Activated B cell treated with CpG ODN at 0.5 μM for 24 hours (primary cell): ENCODE measurements at regions not wholly inside any gene's neighbourhood (a gene's known extent, or its start where the extent isn't known, plus 50 kb on each side); places are given as distances from the start of the nearest gene placed in this dataset.
"Not testable (repeated sequence)": the region's sequence is repeated elsewhere in the genome, so short reads cannot be mapped to it uniquely, and the experiment has no call there.

ENCODE experiments used
- ATAC-seq: fragments of 200-7000 bp; cut with Tn5 transposase; one replicate; pipeline ENCODE4 v1.10.0; 2021; ENCODE audit warnings: low read depth, mild to moderate bottlenecking, moderate library complexity
- CTCF ChIA-PET: fragments of 350-600 bp; sonication (Branson Sonifier 250); formaldehyde crosslinking; loops from one replicate; lab custom pipeline; 2021; ENCODE audit warnings: antibody characterized with exemption; lab: Charles Lee
- POLR2A ChIA-PET: fragments of 350-600 bp; sonication (Branson Sonifier 250); formaldehyde crosslinking; loops from one replicate; lab custom pipeline; 2021; ENCODE audit warnings: antibody characterized with exemption; lab: Charles Lee
- DNase-seq: peaks from one replicate; pipeline ENCODE4 v3.0.0; 2022
- H3K27ac Mint-ChIP-seq: one replicate; pipeline ENCODE4 v1.8.0; 2020; ENCODE audit warnings: mixed read lengths
- H3K27me3 Mint-ChIP-seq: one replicate; pipeline ENCODE4 v1.8.0; 2021; ENCODE audit warnings: mixed read lengths
- H3K36me3 Mint-ChIP-seq: one replicate; pipeline ENCODE4 v1.8.0; 2021; ENCODE audit warnings: low read depth, mixed read lengths
- H3K4me1 Mint-ChIP-seq: one replicate; pipeline ENCODE4 v1.8.0; 2021; ENCODE audit warnings: mixed read lengths
- H3K4me3 Mint-ChIP-seq: one replicate; pipeline ENCODE4 v1.8.0; 2020; ENCODE audit warnings: mild to moderate bottlenecking, mixed read lengths
- H3K9me3 Mint-ChIP-seq: one replicate; pipeline ENCODE4 v1.8.0; 2020; ENCODE audit warnings: mixed read lengths
- intact Hi-C: fragments of 100-400 bp; cut with micrococcal nuclease; formaldehyde crosslinking; loops from one replicate; pipeline ENCODE4 v1.15.1; 2024
- TF ChIP-seq, protein P1 (sequence below): fragments of 200-600 bp; IDR thresholded peaks from one replicate; pipeline ENCODE4 v1.8.0; 2022; ENCODE audit warnings: antibody characterized with exemption, mild to moderate bottlenecking

DNA sequence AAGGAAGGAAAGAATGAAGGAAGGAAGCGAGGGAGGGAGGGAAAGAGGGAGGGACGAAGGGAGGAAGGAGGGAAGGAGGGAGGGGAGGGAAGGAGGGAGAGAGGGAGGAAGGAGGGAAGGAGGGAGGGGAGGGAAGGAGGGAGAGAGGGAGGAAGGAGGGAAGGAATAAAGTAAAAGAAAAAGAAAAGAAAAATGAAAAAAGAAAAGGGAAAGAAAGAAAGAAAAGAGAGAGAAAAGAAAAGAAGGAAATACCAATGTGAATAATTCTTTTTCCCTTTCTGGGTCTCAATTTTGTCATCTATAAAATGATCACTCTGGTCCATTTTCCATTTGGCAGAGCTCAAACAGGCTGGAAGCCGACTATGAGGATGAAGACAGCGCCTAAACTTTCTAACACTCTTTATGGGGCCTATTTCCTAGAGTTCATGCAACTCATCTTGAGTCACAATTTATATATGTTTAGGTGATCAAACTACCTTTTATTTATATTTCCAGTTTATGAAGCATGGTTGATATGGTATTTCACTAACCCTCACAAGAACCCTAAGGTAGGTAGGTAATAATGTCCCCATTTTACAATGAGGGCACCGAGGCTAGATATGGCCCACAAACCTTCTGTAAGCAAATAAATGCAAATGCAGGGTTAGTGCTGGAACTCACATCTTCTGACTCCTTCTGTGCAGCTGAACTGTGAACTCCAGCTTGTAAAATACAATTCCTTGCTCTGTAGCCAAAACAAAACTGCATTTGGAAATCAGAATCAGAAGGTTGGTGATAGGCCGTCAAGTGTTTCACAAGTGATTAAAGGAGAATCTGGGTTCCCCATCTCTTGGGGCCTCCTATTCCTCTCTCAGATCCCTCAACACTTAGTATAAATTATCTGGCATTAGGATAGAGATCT, 434.3 kb downstream of the ETS1 start:
- no peak for DNase-seq
- Mint-ChIP-seq H3K27me3 (peaks cover 22% of the 10 kb centered on the region), H3K27ac (no peak overlapping the region), H3K4me3 (no peak overlapping the region), H3K9me3 (no peaks in the 10 kb centered on the region), H3K36me3 (no peaks in the 10 kb centered on the region), H3K4me1 (no peaks in the 10 kb centered on the region)
- no peak for ATAC-seq
- intact Hi-C loops, result no loop called here
- POLR2A ChIA-PET, result no interaction called here
- TF ChIP-seq, protein P1, sequence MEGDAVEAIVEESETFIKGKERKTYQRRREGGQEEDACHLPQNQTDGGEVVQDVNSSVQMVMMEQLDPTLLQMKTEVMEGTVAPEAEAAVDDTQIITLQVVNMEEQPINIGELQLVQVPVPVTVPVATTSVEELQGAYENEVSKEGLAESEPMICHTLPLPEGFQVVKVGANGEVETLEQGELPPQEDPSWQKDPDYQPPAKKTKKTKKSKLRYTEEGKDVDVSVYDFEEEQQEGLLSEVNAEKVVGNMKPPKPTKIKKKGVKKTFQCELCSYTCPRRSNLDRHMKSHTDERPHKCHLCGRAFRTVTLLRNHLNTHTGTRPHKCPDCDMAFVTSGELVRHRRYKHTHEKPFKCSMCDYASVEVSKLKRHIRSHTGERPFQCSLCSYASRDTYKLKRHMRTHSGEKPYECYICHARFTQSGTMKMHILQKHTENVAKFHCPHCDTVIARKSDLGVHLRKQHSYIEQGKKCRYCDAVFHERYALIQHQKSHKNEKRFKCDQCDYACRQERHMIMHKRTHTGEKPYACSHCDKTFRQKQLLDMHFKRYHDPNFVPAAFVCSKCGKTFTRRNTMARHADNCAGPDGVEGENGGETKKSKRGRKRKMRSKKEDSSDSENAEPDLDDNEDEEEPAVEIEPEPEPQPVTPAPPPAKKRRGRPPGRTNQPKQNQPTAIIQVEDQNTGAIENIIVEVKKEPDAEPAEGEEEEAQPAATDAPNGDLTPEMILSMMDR, result no peak
- CTCF ChIA-PET, result no interaction called here

DNA sequence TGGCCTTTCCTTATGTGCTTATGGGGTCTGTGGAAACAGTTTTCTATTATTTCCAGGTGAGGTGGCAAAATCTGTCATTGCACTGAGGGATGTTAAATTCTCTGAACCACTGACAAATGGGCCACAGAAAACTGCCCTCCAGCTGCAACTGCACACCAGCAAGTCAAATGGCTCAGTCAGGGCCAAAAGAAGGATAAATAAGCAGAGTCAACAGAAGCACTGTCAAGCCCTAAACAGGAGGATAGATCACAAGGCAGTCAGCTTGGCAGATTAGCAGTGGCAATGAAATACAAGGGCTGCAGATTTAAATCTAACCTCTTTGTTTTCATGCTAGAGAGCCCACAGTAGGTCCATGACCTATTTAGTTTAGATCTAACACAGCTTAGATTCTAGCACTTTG, 435.6 kb downstream of the ETS1 start:
- DNase-seq (no peak), ATAC-seq (no peak)
- H3K27me3 Mint-ChIP-seq, result peaks cover 17% of the 10 kb centered on the region
- intact Hi-C loops, result no loop called here
- no peak overlapping the region for H3K4me3 Mint-ChIP-seq
- H3K9me3 Mint-ChIP-seq, result no peaks in the 10 kb centered on the region
- no peaks in the 10 kb centered on the region for H3K36me3 Mint-ChIP-seq
- POLR2A ChIA-PET, result interaction anchor here (0.7 kb wide), 1 partner anchor 768 kb away, joined by 6 read pairs; no protein-coding TSS in a partner anchor
- CTCF ChIA-PET, result interaction anchor here (1.4 to 1.8 kb wide), 2 partner anchors 9 to 805 kb away, joined by 6 to 7 read pairs; no protein-coding TSS in a partner anchor
- no peak overlapping the region for H3K27ac Mint-ChIP-seq
- H3K4me1 Mint-ChIP-seq, result no peaks in the 10 kb centered on the region
- TF ChIP-seq, protein P1, result no peak

DNA sequence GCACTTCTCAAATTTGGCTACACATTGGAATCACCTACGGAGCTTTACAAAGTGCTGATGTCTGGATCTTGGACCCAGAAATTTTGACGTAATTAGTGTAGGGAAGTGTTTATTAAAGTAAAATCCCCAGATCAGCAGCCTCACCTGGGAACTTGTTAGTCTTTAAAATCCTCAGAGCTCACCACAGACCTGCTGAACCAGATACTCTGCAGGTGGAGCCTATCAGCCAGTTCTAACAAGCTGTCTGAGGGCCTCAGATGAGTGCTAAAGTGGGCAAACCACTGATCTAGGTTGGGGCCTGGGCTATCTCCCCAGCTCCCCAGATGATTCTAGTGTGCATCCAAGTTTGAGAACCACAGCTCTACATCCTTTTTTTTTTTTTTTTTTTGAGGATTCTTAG, 436.0 kb downstream of the ETS1 start:
- Mint-ChIP-seq H3K27ac (no peak overlapping the region), H3K4me1 (no peaks in the 10 kb centered on the region), H3K9me3 (no peaks in the 10 kb centered on the region), H3K27me3 (peaks cover 16% of the 10 kb centered on the region), H3K4me3 (no peak overlapping the region), H3K36me3 (no peaks in the 10 kb centered on the region)
- intact Hi-C loops, result no loop called here
- DNase-seq (no peak), ATAC-seq (no peak)
- ChIA-PET CTCF (interaction anchor here (1.4 to 1.8 kb wide), 2 partner anchors 10 to 805 kb away, joined by 6 to 7 read pairs; no protein-coding TSS in a partner anchor), POLR2A (interaction anchor here (0.7 kb wide), 1 partner anchor 768 kb away, joined by 6 read pairs; no protein-coding TSS in a partner anchor)
- TF ChIP-seq, protein P1, result no peak

DNA sequence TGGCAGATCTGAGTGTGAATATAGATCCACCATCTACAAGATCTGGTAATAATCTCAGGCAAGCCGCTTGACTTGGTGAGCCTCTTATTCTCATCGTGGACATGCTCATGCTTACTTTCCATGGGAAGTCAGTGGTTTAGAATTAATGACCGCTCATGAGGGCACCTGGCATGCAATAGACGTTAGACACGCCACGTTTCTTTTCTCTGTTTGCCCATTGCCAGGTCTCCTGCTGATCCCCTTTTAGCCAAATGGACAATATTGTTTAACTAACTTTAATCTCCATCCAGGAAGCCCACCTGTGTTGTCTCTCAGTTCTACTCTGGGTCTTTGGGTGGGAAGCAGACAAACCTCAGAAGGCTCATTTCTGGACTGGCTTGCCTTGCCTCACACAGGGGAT, 439.1 kb downstream of the ETS1 start:
- Mint-ChIP-seq H3K4me3 (no peak overlapping the region), H3K9me3 (no peaks in the 10 kb centered on the region), H3K27me3 (peaks cover 9% of the 10 kb centered on the region), H3K36me3 (no peaks in the 10 kb centered on the region), H3K4me1 (no peaks in the 10 kb centered on the region), H3K27ac (no peak overlapping the region)
- ChIA-PET POLR2A (no interaction called here), CTCF (no interaction called here)
- no peak for DNase-seq
- intact Hi-C loops, result no loop called here
- ATAC-seq, result no peak
- TF ChIP-seq, protein P1, result no peak

DNA sequence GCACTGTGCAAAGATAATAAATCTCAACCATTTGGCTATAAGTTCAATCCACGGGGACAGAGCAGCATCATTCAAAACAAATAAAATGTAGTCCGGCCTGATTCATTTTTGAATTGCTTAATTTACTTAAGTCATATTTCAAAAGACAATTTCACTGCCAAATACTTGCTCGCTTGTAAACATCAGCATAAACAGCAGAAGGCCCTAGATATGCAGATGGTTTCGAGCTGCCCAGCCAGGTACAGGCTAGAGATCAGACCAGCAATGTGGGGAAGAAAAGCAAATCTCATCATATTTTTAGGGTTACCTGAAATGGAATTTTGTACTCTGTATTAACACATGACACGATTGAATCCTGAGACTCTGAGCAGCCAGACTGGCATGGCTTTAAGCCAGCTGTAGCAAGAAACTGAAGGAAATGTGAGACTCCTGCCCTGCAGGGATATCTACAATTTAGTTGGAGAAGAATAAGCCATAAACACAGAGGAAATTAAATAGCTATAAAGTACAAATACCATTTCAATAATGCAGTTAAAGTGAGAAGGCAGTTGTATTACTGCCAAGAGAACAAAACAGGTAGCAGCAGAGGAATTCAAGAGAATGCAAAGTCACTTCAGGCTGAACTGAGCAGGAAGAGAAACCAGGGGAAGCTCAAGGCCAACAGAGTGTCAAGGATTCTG, 440.3 kb downstream of the ETS1 start:
- peaks cover 2% of the 10 kb centered on the region for H3K9me3 Mint-ChIP-seq
- CTCF ChIA-PET, result interaction anchor here (1.7 kb wide), 1 partner anchor 11 kb away, joined by 8 read pairs; no protein-coding TSS in a partner anchor
- H3K27ac Mint-ChIP-seq, result no peak overlapping the region
- POLR2A ChIA-PET, result interaction anchor here (0.6 kb wide), 1 partner anchor 21 kb away, joined by 3 read pairs; no protein-coding TSS in a partner anchor
- intact Hi-C loops, result no loop called here
- H3K27me3 Mint-ChIP-seq, result peaks cover 9% of the 10 kb centered on the region
- DNase-seq (no peak), ATAC-seq (no peak)
- TF ChIP-seq, protein P1, result no peak
- no peak overlapping the region for H3K4me3 Mint-ChIP-seq
- H3K36me3 Mint-ChIP-seq, result no peaks in the 10 kb centered on the region
- H3K4me1 Mint-ChIP-seq, result no peaks in the 10 kb centered on the region

DNA sequence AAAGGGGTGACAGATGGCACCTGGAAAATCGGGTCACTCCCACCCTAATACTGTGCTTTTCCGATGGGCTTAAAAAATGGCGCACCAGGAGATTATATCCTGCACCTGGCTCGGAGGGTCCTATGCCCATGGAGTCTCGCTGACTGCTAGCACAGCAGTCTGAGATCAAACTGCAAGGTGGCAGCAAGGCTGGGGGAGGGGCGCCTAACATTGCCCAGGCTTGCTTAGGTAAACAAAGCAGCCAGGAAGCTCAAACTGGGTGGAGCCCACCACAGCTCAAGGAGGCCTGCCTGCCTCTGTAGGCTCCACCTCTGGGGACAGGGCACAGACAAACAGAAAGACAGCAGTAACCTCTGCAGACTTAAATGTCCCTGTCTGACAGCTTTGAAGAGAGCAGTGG, 447.1 kb downstream of the ETS1 start:
- intact Hi-C loops, H3K4me3 Mint-ChIP-seq, CTCF ChIA-PET, H3K27ac Mint-ChIP-seq, H3K36me3 Mint-ChIP-seq, H3K4me1 Mint-ChIP-seq, ATAC-seq, DNase-seq, POLR2A ChIA-PET: not testable (repeated sequence)
- Mint-ChIP-seq H3K27me3 (peaks cover 20% of the 10 kb centered on the region), H3K9me3 (peaks cover 11% of the 10 kb centered on the region)
